GM21526 (cell line): ENCODE measurements at regions not wholly inside any gene's neighbourhood (a gene's known extent, or its start where the extent isn't known, plus 50 kb on each side); places are given as distances from the start of the nearest gene placed in this dataset.

Experiments used
- ATAC-seq: cut with Tn5 transposase; IDR thresholded peaks from one replicate; pipeline ENCODE4 v1.9.1; 2021; ENCODE audit warnings: moderate library complexity; ENCODE audit not compliant: unreplicated experiment, low FRiP score

DNA sequence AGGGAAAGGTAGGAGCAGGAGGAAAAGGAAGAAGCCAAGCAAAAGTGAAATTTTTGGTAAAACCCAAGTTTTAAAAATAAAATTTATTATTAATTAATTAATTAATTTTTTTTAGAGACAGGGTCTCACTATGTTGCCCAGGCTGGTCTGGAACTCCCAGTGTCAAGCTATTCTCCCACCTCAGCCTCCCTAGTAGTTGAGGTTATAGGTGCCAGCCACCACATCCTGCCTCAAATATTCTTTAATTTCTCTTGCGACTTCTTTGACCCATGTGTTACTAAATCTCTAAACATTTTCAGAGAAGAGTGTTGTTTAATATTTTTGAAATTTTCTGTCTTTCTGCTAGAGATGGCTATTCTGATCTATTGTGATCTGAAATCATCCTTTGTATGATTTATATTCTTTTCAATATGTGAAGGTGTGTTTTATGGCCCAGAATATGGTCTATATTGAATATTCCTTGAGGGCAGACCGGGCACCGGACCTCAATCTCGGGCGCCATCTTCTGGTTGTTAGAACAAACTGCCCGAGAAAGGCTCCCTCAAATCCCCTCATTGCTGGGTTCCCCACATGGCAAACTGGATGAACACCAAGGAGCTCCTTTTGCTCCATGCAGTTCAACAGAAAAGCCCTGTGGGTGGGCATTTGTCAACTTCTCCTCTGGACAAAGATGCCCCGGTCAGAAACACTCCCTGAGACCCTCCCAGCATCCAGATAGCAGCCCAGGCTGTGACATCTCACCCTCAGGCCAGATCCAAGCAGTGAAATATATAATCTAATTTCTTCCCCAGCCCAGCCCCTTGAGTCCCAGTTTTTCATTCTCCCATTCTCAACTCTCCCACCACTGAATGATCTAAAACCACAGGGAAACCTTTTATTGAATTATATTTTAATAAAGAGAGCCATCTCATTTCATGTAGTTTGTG, 110.5 kb downstream of the ASCL4 start:
- ATAC-seq, result no peak

DNA sequence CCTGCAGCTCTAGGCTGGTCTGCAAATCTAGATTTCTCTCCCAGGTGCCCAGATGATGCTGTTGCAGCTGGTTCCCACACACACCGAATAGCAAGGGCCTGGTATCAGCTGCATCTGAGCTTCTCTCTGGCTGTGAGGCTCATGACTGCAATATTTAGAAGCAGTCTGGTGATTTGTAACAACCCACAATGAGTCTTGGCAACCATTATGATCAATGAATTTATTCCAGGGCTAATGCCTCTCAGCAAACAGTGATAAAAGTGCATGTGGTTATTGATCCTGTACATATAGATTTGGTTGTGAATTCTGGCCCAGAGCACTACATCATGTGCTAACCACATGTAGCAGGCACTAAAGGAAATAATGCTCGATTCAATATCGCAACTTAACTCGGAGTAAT, 114.3 kb downstream of the ASCL4 start:
- ATAC-seq, result no peak

DNA sequence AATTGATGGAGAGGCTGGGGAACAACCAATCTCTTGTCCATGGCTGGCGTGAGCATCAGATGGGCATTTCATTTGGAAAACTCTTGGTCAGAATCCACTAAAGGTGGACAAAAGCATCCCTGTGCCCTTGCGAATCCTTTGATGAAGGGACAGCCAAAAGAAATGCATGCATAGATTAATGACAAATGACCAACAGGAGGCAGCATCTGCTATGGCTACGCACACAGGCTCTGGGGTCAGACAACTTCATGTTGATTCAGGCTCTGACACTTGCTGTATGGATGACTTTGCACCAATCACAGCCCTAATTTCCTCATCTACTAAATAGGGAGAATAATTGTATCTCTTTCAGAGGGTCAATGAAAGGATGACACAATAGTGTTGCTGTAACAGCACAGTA, 117.5 kb downstream of the ASCL4 start:
- ATAC-seq, result no peak

DNA sequence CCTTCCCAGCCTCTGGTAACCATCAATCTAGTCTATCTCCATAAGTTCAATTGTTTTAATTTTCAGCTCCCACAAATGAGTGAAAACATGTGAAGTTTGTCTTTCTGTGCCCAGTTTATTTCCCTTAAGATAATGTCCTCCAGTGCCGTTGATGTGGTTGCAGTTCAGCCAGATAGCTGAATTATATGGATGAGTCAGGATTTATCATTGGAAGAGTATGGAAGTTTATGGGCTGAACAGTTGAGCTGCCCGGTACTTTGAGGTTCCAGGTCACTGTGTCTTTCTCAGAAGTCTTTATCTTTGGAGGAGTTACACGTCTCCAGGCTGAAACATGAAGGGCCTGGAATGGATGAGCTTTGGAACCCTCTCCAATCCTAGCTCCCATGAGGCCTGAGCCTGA, 120.1 kb downstream of the ASCL4 start:
- no peak for ATAC-seq

DNA sequence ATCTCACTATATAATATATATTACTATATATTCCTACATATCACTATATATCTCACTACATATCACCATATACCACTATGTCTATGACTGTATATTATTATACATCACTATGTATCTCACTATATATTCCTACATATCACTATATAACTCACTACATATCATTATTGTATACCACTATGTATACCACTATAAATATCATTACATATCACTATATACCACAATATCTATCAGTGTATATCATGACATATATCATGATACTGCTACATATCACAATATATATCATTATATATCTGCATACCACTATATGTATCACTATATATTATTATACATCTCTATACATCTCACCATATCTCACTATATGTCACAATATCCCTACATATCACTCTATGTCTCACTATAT, 121.5 kb downstream of the ASCL4 start:
- no peak for ATAC-seq

DNA sequence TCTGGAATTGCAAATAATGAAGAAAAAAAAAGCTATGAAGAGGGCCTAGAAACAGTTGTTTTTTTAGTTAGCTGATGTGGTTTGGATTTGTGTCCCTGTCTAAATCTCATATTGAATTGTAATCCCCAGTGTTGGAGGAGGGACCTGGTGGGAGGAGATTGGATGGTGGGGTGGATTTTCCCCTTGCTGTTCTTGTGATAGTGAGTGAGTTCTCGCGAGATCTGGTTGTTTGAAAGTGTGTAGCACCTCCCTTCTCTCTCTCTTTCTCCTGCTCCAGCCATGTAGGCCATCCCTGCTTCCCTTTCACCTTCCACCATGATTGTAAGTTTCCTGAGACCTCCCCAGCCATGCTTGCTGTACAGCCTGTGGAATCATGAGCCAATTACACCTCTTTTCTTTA, 126.1 kb downstream of the ASCL4 start:
- no peak for ATAC-seq

DNA sequence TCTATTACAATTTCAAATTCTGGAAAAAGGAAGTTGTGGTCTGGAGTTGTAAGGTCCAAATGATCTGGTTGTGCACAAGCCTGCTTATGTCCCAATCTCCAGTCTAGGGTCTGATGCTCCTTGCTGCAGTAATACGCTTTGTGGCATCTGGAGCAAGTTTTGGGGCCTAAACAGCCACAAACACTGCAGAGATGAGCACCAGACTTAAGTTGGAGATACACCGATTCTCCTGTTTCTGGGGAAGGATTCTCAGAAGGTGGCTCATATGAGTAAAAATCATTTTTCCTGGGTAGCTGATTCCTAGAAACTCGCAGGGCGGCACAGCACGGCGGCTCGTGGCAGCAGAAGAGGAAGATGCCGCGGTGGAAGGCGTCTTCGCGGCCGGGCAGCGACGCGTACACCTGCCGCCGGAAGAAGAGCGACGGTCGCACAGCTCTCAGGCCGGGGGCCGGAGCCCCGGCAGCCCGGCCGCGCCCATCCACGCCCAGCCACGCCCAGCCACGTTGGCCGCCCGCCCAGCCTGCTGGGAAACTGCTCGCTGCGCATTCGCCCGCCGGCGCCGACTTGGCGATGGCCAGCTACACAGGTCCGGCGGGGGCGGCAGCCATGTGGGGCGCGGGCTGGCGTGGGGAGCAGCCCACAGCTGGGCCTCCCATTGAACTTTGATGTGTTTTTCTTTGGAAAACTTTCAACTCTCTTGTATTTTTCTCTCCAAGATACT, 129.0 kb downstream of the ASCL4 start:
- peak; percentile 97 for ATAC-seq

DNA sequence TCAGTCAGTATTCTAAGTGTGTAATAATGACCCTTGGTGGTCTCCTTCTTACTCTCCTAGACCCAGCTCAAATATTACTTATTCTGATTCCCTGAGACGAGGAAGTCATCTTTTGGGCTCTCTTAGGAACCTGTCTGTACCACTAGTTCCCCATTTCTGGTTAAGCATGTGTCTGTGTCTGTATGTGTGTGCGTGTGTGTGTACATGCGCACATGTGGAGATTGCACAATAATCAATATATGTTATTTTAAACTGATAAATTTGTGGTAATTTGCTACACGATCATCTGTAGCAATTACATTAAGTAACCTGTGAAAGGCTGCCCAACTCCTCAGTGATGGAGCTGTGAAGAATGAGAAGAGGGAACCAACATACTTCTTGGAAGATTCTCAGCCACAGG, 132.2 kb downstream of the ASCL4 start:
- no peak for ATAC-seq

DNA sequence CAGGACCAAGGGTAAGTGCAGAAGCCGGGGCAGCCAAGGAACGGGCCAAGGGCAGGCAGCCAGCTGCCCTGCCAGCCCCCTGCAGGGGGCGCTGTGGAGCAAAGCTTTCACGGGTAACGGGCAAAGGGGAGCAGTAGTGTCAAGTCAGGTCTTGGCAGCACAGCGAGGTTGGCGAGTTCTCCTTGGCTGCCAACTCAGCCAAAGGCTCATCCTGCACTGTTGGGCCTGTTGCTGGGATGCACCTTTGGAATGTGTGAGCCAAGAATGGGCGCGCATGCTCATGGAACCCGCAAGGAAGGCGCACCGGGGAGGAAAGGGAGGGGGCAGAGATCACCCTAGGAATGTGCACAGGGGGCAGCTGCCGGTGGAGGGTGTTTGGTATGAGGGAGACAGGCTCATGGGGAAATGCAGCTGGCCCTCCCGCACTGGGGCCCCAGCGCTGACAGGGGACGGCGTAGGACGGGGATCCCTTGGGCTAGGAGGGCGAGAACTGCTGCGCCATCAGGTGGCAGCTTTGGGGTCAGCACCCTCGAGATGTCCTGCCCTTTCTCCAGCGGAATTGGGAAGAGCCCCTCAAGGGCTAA, 138.0 kb downstream of the ASCL4 start:
- no peak for ATAC-seq

DNA sequence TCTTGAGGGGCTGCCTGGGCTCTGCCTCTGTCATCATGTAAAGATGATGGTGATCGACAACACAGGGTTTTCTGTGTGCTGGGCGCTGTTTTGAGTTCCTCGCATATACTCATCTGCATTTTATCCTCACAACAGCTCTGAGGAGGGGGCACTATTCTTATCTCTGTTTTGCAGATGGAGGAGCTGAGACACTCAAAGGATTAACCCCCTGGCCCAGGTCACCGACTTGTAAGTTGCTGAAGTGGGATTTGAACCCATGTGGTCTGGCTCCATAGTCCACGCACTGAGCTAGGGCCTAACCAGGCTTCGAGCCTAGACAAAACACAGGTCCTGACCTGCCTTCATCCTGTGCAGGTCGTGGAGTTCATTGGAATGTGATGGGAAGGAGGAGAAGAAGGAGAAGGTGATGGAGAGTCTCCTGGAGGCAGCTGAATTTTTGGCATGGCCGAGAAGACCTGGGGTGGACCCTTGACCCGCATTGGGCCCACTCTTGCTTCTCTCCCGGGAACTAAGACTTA, 140.0 kb downstream of the ASCL4 start:
- no peak for ATAC-seq

DNA sequence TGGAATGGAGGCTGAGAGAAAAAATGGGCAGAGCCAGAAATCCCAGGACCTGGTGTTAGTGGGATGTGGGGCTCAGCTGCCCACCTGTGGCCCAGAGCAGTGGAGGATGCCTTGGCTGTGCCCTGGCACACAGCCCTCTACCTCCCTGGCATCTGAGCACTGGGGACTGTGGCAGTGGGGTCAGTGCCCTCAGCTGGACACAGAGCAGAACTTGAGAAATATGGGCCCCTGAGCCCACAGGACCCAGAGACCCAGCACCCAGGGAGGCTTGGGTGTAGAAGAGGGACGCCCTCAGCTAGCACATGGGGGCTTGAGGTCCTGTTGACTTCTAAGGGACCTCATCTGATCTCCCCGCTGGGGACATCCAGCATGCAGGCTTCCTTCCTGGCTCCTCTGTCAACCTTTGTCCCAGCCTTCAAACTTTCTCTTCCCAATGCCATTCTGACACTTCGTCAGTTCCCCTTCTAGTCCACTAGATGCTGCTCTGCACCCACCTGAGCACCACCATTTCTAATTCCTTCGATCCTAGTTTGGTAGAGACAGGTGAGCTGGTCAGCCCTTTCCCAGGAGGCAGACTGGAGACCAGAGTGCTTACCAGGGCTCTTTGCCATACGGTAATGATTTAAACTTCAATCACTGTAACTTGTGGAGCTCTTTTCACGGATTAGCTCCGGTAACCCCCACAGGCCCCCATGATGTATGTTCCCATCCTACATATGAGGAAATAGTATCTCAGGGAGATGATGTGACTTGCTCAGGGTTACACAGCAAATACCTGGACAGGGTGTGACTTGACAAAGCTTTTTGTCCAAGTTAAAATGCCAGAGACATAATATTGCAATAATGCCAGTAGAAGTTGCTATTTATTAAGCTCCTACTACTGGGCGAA, 143.7 kb downstream of the ASCL4 start:
- ATAC-seq, result no peak

DNA sequence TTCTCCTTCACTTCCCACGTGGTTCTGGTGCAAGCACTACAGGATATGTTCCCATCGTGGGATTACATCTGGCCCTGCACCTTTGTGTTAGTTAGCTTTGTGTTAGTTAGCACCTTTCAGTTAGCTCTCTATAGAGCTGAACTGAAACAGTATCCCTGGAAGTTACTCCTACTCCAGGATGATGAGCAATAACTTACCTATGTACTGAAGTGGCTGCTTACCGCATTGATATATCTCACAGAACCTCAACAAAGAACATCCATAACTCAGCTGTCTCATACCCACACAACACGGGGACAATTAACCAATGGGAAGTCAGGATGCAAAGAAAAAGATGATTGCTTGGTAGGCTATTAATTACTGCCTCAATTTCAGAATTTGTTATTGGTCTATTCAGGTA, 146.6 kb downstream of the ASCL4 start:
- no peak for ATAC-seq

DNA sequence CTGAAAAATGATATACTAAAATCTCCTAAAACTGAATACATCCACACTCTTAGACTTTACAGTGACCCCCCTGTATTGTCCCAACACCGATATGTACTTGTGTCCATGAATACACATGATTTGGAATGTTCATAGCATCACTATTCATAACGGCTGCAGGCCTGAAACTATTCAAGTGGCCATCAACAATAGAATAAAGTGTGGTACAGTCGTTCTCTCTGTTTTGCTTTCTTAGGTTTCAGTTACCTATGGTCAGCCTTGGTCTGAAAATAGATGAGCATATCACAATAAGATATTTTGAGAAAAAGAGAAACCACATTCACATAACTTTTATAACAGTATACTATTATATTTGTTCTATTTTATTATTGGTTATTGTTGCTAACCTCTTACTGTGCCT, 150.6 kb downstream of the ASCL4 start:
- no peak for ATAC-seq

DNA sequence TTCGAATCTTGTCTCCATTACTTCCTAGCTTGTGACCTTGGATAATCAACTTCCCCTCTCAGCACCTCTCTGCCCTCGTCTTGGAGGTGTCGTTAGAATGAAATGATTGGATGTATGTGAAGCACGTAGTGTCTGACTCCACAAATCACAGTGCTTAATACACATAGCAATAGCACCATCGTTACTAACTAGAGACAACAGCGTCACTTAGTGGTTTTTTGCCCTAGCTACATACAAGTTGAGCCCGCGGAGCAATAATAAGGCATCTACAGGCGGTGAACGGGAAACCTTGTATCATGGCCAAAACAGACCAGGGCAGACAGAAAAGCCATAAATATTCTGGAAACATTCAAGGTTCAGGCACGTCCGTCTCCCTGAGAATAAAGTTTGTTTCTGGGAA, 154.9 kb downstream of the ASCL4 start:
- no peak for ATAC-seq

DNA sequence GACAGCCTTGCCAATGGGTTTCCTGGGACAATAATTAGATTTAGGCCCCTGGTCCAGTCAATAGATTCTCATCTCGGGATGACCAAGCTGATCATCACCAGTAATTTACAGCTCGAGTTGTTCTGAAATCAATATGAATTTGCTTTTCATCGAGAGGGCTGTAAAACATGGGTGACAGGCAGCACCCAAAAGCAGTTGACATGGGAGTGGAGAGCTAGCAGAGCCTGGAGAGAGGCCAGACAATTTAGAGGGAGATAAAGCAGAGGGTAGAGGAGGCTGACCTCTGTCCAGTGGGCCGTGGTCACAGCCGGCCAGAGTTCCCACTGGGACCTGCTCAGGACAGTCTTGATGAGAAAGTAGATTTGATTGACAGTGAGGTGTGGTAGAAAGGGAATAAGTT, 157.3 kb downstream of the ASCL4 start:
- no peak for ATAC-seq

DNA sequence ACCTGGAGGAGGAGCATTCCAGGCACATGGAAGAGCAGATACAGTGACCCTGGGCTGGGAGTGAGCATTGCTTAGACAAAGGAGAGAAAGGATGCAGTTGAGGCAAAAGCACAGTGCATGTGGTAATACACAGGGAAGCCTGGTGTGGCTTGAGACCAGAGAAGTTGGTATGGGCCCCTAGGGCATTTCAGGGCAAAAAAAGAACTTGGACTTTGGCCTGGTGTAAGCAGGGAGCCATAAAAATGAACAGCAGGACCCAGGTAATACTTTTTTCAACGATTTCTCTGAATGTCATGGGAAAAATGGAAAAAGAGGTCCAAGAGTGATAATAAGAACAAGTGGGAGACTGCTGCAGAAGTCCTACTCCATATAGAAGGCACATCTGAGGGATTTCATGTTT, 163.9 kb downstream of the ASCL4 start:
- ATAC-seq, result no peak

DNA sequence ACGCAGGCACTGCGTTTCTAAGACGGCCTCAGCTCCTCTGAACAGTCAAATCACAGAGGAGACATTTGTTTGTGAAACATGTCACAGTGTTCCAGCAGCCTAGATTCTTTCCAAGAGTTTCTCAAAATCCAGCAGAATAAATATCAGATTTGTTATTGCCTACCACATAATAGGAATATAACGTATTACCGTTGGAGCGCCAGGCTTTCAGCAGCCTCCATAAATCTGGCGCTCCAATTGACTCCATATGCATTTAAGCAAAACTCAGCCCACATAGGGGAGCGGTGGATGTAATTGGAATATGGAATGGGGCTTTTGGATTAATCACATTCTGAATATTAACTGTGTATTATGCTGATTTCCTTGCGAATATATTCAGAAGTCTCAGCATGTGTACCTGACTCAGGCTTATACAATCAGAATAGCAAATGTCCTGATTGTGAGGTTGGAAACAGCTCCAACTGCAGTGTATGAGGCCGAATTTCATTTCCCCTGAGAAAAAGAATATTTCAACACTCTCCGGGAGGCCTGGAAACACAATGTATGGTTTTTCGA, 174.0 kb downstream of the ASCL4 start:
- ATAC-seq, result no peak

DNA sequence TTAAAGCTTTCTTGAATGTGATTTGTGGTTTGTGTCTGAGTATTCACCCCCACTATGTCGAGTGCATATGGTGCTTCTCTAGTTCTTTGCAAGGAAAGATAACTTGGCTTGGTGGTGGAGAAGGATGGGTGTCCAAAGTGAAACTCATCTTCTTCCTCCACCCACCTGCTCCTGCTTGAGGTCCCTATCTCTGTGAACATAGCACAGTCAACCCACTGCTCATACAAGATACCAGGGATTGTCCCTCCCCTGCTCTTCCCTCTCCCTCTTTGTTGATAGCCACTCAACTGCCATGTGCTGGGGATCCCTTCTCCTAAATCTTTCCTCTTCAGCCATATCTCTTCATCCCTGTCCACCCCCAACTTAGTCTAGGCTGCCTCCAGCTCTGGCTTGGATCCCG, 176.5 kb downstream of the ASCL4 start:
- no peak for ATAC-seq

DNA sequence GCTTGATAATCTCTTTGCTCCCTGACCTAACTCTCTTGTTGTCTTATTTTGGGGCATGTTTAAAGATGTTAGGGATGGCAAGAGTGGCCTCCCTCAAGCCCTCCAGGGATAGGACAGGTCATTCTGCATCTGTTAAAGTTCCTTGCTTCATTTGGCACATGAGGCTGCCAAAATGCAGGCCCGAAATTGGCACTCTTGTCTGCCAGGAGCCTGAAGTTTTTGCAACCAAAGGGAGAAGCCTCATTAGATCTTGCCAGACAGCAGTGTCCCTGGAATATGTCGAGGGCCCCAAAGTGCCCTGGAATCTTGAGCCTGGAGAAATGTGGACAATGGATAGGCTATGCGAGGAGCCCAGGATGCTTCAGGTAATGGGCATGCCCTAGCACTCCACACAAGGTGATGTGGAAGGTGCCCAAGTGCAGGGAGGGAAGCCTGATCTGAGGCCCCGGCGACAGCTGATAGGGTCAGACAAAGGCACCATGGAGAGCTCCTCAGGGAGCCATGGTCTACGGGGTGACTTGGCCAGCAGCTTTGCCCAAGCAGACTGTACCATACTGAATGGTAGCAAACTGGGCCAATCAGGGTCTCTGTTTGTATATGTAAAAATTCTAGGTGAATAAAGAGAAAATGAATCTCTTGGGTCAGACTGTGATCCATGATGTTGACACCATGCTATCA, 173.0 kb upstream of the WSCD2 start:
- ATAC-seq, result no peak

DNA sequence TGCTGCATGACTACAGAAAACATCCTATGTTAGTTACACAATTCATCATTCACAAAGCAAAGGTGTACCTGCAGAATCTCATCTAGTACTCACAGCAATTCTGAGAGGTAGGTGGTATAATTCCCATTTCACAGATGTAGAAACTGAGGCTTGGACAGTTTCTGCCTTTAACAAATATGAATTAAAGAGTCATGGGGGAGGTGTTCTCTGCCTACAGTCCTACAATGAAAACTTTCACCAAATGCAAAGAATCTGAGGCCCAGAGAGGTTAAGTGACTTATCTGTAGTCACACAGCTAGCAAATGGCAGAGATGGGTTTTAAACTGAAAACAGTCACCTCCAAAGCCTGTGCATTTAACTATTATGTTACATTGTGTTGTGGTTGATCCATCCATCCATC, 171.6 kb upstream of the WSCD2 start:
- no peak for ATAC-seq
